GM11168 (cell line): ENCODE measurements at regions not wholly inside any gene's neighbourhood (a gene's known extent, or its start where the extent isn't known, plus 50 kb on each side); places are given as distances from the start of the nearest gene placed in this dataset.

ENCODE experiments used
- in situ Hi-C: fragments of 300-500 bp; cut with MboI; formaldehyde crosslinking; loops from one replicate; pipeline ENCODE4 v1.12.0; 2022; ENCODE audit warnings: low sequenced_read_pairs; ENCODE audit not compliant: unreplicated experiment

- in situ Hi-C loops = no loop called here
These were observed 921.9 kb downstream of the CCDC85A start for GRCh38 chr2:57105694-57106093.

DNA sequence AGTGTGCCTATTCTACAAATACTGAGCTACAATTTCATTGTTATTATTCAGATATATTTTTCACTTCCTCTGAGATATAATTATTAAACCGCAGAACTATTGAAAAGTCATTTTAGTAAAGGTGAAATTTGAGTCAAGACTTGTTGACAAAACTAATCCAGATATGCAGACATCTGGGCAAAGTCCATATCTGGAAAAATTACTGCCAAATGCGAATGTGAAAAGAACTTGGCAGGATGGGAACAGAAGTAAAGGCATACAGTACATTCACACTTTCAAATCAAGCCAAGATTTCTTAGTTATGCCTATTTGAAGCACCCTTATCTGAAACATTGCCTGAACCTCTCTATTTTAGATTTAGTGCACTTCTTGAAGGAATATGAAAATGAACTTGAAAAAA is 923.6 kb downstream of the CCDC85A start:
- in situ Hi-C loops = no loop called here

GRCh38 chr2:57111531-57111930 is 927.7 kb downstream of the CCDC85A start:
- in situ Hi-C loops = no loop called here

DNA sequence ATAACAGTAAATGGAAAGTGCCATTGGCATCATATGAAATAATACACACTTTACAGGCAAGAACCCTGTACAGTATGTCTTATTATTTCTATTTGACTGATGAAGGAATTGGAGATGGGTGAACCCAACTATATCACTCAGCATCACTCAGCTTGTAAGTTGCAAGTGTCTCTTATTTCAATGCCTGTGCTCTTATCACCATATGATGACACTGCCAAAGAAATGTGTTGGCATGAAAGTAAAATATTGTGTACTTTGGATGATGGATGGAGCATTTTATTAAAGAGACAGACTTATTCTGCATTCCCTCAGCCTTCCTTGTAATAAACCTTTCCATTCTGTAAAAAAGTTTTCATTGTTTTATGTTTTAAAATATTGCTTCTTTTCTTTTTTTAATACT is 927.5 kb upstream of the VRK2 start:
- in situ Hi-C loops = no loop called here

- in situ Hi-C loops = no loop called here
These were observed 920.2 kb upstream of the VRK2 start for GRCh38 chr2:57126410-57126809.

GRCh38 chr2:57139179-57139578 is 907.4 kb upstream of the VRK2 start:
- in situ Hi-C loops = no loop called here

DNA sequence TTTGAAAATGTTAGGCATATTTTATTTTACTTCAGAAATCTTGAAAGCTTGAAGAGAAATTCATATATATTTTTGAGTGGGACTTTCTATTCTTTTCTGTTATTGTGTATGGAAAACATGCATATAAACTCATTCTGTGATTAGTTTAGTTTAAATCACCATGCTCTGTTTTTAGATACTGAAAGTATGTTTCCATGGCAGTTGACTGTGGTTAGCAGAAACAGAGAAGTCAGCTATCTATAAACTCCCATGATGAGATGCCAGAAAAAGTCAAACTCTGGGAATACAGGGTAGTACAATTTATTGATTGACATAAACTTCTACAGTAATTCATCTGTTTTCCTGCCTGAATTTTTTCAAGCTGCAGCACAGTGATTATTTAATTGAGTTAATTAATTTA is 905.3 kb upstream of the VRK2 start:
- in situ Hi-C loops = no loop called here

GRCh38 chr2:57146951-57147350 is 899.7 kb upstream of the VRK2 start:
- in situ Hi-C loops = no loop called here

DNA sequence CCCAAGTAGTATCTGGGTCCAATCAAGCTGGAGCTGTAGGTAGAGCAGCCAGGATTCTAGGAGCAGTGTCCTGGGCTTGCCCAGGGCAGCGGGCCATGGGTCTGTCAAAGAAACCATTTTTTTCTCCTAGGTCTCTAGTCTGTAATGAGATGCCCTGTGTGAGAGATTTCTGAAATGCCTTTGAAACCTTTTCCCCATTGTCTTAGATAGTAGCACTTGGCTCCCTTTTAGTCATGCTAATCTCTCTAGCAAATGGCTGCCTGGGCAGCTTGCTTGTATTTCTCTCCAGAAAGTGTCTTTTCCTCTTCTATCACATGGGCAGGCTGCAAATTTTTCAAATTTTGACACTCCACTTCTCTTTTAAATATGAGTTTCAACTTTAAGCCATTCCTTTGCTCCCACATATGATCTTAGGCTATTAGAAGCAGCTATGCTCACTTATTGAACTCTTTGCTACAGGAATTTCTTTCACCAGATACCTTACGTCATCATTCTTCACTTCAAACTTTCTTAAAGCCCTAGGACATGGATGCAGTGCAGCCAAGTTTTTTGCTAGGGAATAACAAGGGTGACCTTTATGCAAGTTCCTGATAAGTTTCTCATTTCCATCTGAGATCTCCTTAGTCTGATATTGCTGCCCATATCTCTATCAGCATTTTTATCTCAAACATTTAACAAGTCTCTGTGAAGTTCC is 890.2 kb upstream of the VRK2 start:
- in situ Hi-C loops = no loop called here

DNA sequence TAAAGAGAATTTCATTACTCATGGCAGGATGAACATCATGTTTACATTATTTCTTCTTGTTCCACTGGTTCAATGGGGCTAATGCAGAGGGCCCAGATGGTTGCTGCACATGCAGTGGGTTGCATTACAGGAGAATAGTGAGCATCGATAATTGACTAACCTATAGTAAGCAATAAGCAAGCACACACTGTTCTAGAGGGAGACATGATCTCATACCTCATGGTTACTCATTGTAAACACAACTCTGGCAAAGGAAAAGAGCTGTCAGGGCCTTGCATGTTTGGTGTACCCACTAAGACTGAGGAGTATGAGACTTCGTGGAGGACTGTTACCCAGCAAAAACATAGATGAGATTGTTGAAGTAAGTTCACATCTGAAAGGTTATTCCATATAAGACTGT is 885.6 kb upstream of the VRK2 start:
- in situ Hi-C loops = no loop called here

- in situ Hi-C loops = no loop called here
These were observed 869.4 kb upstream of the VRK2 start for GRCh38 chr2:57177176-57177575.

GRCh38 chr2:57180042-57180567 is 866.5 kb upstream of the VRK2 start:
- in situ Hi-C loops = no loop called here

- in situ Hi-C loops = no loop called here
These were observed 865.9 kb upstream of the VRK2 start for GRCh38 chr2:57180678-57181077.

DNA sequence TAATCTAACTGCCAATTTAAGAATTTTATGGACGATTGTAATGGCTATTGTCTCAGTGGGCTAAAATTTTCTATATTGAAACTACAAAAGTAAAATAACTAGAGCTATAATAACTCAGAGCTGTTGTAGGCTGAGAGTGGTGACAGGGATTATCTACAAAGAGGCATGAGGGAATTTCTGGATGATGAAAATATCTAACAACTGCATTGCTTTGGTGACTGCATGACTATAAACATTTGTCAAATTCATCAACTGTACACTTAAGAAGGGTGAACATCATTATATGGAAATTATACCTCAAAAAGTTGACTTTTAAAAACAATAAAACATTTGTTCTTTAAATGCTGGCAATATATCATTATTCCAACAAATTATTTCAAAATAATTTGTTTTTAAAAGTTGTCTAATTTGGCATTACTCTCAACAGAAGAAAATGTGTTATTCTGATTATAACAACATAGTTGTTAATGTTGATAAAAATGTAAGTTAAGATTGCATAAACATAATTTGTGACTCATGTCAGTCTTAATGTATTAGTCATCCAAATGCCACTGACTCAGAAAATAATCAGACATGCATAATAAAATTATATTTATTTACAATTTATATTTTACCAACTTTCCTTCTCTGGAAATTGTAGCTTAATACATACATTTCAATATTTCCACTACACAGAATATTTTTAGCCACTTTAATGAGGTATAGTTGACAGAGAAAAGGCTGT is 865.1 kb upstream of the VRK2 start:
- in situ Hi-C loops = no loop called here

GRCh38 chr2:57182916-57183315 is 863.7 kb upstream of the VRK2 start:
- in situ Hi-C loops = no loop called here

GRCh38 chr2:57185568-57185967 is 861.0 kb upstream of the VRK2 start:
- in situ Hi-C loops = no loop called here

DNA sequence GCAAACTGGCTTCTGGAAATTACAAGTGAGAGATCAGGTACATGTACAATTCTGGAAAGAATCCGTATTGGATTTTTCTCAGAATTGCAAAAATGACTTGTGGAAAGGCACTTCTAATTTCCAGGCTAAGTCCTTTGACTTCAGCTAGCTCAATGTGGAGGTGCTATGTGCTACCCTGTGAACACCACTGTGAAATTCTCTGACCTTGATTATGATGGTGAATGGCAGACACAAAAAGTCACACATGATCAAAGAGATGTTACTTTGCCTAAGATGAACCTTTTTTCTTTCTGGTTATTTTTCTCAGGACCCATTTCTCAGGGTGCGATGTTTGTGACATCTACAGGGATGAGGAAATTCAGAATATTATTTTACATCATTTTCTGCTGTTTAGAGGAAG is 856.6 kb upstream of the VRK2 start:
- in situ Hi-C loops = no loop called here

DNA sequence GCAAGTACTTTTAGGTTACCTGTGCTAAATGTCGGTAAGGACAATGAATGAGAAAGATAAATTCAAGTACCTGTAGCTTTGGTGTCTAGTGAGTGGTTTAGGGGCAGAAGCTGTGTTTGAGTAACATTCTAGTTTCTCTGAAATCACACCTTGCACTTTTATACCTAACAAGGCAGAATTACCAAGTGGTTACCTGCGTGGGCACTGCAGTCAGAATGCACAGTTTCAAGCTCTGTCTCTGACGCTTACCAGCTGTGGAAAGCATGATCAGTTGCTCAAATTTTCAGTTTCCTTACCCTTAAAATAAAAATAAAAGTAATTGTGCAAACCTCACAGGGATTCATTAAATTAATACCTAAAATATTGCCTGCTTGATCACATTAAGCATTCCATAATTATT is 846.9 kb upstream of the VRK2 start:
- in situ Hi-C loops = no loop called here

DNA sequence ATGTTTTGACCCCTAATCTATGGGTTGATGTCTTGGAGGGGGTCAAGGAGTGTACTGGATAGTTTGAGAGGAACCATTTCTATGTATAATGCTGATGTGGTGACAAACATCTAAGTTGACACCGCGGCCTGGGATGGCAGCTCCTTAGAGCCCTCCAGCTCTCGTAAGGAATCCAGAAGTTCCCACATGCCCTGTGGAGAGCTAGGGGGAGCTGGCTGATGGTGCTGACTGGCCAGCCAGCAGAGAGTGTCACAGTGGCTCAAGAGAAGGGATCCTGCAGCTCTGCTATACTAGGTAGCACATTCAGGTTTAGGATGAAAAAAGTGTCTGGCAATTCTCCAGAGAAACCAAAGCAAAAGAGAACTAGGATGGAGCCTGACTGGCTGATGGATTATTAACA is 842.2 kb upstream of the VRK2 start:
- in situ Hi-C loops = no loop called here

GRCh38 chr2:57205241-57205640 is 841.4 kb upstream of the VRK2 start:
- in situ Hi-C loops = no loop called here

DNA sequence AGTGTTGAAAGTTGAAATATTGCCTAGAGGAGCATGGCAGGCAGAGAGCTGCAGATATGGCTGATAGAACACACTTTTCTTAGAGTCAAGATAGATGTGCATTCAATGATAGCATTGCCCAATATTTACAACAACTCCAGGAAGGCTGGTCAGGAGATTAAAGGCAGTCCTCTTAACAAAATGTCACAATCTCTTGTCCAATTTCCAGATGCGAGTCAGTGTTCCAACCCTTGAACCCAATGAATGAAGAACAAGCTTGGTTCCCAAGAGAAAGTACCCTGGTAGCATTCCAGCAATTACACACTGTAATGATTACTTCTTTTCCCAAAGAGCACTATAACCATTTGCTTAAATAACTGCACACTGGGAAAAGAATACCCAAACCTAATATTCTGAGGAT is 839.4 kb upstream of the VRK2 start:
- in situ Hi-C loops = no loop called here

- in situ Hi-C loops = no loop called here
These were observed 836.8 kb upstream of the VRK2 start for GRCh38 chr2:57209799-57210198.
